OCI-LY7 (cell line): ENCODE measurements at regions not wholly inside any gene's neighbourhood (a gene's known extent, or its start where the extent isn't known, plus 50 kb on each side); places are given as distances from the start of the nearest gene placed in this dataset.

Experiments used
- CTCF ChIP-seq: fragments of 200-600 bp; sonication (generic); conservative IDR thresholded peaks from 2 replicates; pipeline ENCODE4 v1.5.1; 2014; ENCODE audit warnings: mild to moderate bottlenecking, antibody characterized with exemption, low read length, moderate library complexity, mixed read lengths
- EZH2phosphoT487 ChIP-seq: fragments of 200-600 bp; sonication (generic); IDR thresholded peaks from 2 replicates; pipeline ENCODE4 v1.6.1; 2018; ENCODE audit warnings: low read depth, borderline replicate concordance, mild to moderate bottlenecking, mixed run types, antibody characterized with exemption, low read length, moderate library complexity, mixed read lengths

- TF ChIP-seq CTCF (no peak), EZH2phosphoT487 (no peak)
These were observed 317.2 kb downstream of the ZSWIM6 start for GRCh38 chr5:61649231-61649630.
